Right lobe of liver (tissue), 6 donors: ENCODE measurements at regions not wholly inside any gene's neighbourhood (a gene's known extent, or its start where the extent isn't known, plus 50 kb on each side); places are given as distances from the start of the nearest gene placed in this dataset.

Source experiments
- ATAC-seq, 4 donors: fragments of 200-7000 bp; cut with Tn5 transposase; one replicate each; pipeline ENCODE4 v1.9.1; 2020; ENCODE audit warnings: mild to moderate bottlenecking in 4 of 4, moderate library complexity in 4 of 4
- DNase-seq, 3 donors: peaks; one replicate each; pipeline ENCODE4 v3.0.0-alpha.2; 2020
- H3K27ac ChIP-seq, 3 donors: fragments of 200-600 bp; one replicate each; pipeline ENCODE4 v1.8.0; 2022
- H3K27me3 ChIP-seq, 2 donors: fragments of 200-600 bp; one replicate each; pipeline ENCODE4 v1.8.0; 2022
- H3K36me3 ChIP-seq, 4 donors: fragments of 200-600 bp; sonication (generic) in 1 of 4; one replicate each; pipeline versions ENCODE4 v1.5.1 to v1.8.0; 2017 to 2022; ENCODE audit warnings: control low read depth in 1 of 4
- H3K4me1 ChIP-seq, 4 donors: fragments of 200-600 bp; sonication (generic) in 1 of 4; one replicate each; pipeline versions ENCODE4 v1.5.1 to v1.8.0; 2017 to 2022; ENCODE audit warnings: control low read depth in 1 of 4
- H3K4me3 ChIP-seq, 3 donors: fragments of 200-600 bp; one replicate each; pipeline ENCODE4 v1.8.0; 2022
- H3K9me3 ChIP-seq, 4 donors: fragments of 200-600 bp; sonication (generic) in 1 of 4; one replicate each; pipeline versions ENCODE4 v1.5.1 to v1.8.0; 2017 to 2022; ENCODE audit warnings: control low read depth in 1 of 4
- CTCF ChIP-seq, 4 donors: fragments of 200-600 bp in 3 of 4; fragments of 450-650 bp in 1 of 4; IDR thresholded peaks; one replicate each; pipeline versions ENCODE4 v1.5.1 to v1.8.0; 2016 to 2022; ENCODE audit warnings: antibody characterized with exemption in 4 of 4, mild to moderate bottlenecking in 2 of 4
- POLR2A ChIP-seq: fragments of 450-650 bp; IDR thresholded peaks from one replicate; pipeline ENCODE4 v1.6.1; 2017; ENCODE audit warnings: antibody characterized with exemption, mild to moderate bottlenecking
- WGBS: methylation state at CpG from one replicate; pipeline ENCODE4 v1.1.6; 2018; ENCODE audit warnings: low coverage, low lambda C conversion rate; ENCODE audit not compliant: insufficient coverage; ENCODE audit errors: missing lambda C conversion rate; 5-methylcytosine and 5-hydroxymethylcytosine counted together
- intact Hi-C, 2 donors: fragments of 100-400 bp; cut with DNase I; formaldehyde crosslinking; loops; one replicate each; pipeline versions ENCODE4 v1.11.2 to v1.14.1; 2022
- donor health status: DM: no; HTN: yes; CAD: no.
- donor health status: DM: no; HTN: no; CAD: no.
- donor health status: DM: no; HTN: no; CAD: no.
- donor health status: DM: no; HTN: yes; CAD: no.
- donor health status: DM: no; HTN: yes; CAD: no.

- Histone ChIP-seq H3K4me3 (no peak overlapping the region), H3K27me3 (no peaks in the 10 kb centered on the region), H3K27ac (no peak overlapping the region), H3K36me3 (no peaks in the 10 kb centered on the region), H3K9me3 (no peaks in the 10 kb centered on the region), H3K4me1 (no peaks in the 10 kb centered on the region)
- ATAC-seq (no peak), DNase-seq (no peak)
- 55% methylated on average over 6 of the region's 7 CpGs for WGBS
- TF ChIP-seq POLR2A (no peak), CTCF (IDR thresholded peaks at IDR 0.05) (no peak)
- intact Hi-C loops = no loop called here
These were observed 305.4 kb upstream of the CELF2 start for GRCh38 chr10:10712155-10712704.

- no peaks in the 10 kb centered on the region for H3K36me3 ChIP-seq
- intact Hi-C loops = no loop called here
These were observed 303.3 kb upstream of the CELF2 start for GRCh38 chr10:10714327-10714726.

GRCh38 chr10:10716972-10717371, 300.7 kb upstream of the CELF2 start:
- WGBS = 69% methylated on average over 4 of the region's 4 CpGs
- Histone ChIP-seq H3K4me1 (no peaks in the 10 kb centered on the region), H3K27ac (no peak overlapping the region), H3K4me3 (no peak overlapping the region), H3K27me3 (no peaks in the 10 kb centered on the region), H3K36me3 (no peaks in the 10 kb centered on the region), H3K9me3 (no peaks in the 10 kb centered on the region)
- intact Hi-C loops = no loop called here
- DNase-seq = no peak
- TF ChIP-seq CTCF (IDR thresholded peaks at IDR 0.05) (no peak), POLR2A (no peak)
- no peak for ATAC-seq

More at GRCh38 chr10:10714327-10714726, 303.3 kb upstream of the CELF2 start:
- H3K27ac ChIP-seq = no peak overlapping the region
- no peaks in the 10 kb centered on the region for H3K4me1 ChIP-seq
- no peak for ATAC-seq
- WGBS = 47% methylated on average over 2 of the region's 2 CpGs
- DNase-seq = no peak
- H3K9me3 ChIP-seq = no peaks in the 10 kb centered on the region
- no peaks in the 10 kb centered on the region for H3K27me3 ChIP-seq
- no peak overlapping the region for H3K4me3 ChIP-seq
- no peak for TF ChIP-seq CTCF (IDR thresholded peaks at IDR 0.05)
- TF ChIP-seq POLR2A = no peak

GRCh38 chr10:10722422-10722821, 295.2 kb upstream of the CELF2 start:
- ATAC-seq = no peak
- Histone ChIP-seq H3K9me3 (no peaks in the 10 kb centered on the region), H3K36me3 (no peaks in the 10 kb centered on the region), H3K4me1 (no peaks in the 10 kb centered on the region), H3K27me3 (no peaks in the 10 kb centered on the region), H3K4me3 (no peak overlapping the region), H3K27ac (no peak overlapping the region)
- DNase-seq = no peak
- TF ChIP-seq CTCF (IDR thresholded peaks at IDR 0.05) (no peak), POLR2A (no peak)
- intact Hi-C loops = no loop called here

- Histone ChIP-seq H3K27ac (no peak overlapping the region), H3K4me1 (no peaks in the 10 kb centered on the region), H3K27me3 (no peaks in the 10 kb centered on the region), H3K36me3 (no peaks in the 10 kb centered on the region), H3K4me3 (no peak overlapping the region), H3K9me3 (no peaks in the 10 kb centered on the region)
- intact Hi-C loops = no loop called here
- no peak for ATAC-seq
- WGBS = 67% methylated on average over 5 of the region's 5 CpGs
- no peak for DNase-seq
- no peak for TF ChIP-seq CTCF (IDR thresholded peaks at IDR 0.05)
- TF ChIP-seq POLR2A = no peak
These were observed 292.5 kb upstream of the CELF2 start for GRCh38 chr10:10725196-10725595.
